Right cardiac atrium (tissue), 5 donors: ENCODE measurements at regions not wholly inside any gene's neighbourhood (a gene's known extent, or its start where the extent isn't known, plus 50 kb on each side); places are given as distances from the start of the nearest gene placed in this dataset.

Source experiments
- ATAC-seq, 2 donors: fragments of 200-7000 bp; cut with Tn5 transposase; one replicate each; pipeline versions ENCODE4 v1.8.0 to v1.9.1; 2020; ENCODE audit warnings: moderate library complexity in 2 of 2, mild to moderate bottlenecking in 1 of 2
- DNase-seq, 3 donors: peaks; one replicate each; pipeline ENCODE4 v3.0.0-alpha.2; 2020
- H3K27ac ChIP-seq: one replicate; pipeline ENCODE4 v1.5.1; 2013; ENCODE audit warnings: mild to moderate bottlenecking, low read length, control low read depth, moderate library complexity
- H3K27me3 ChIP-seq: one replicate; pipeline ENCODE4 v1.6.1; 2013; ENCODE audit not compliant: control insufficient read depth, insufficient read depth
- H3K4me1 ChIP-seq: one replicate; pipeline ENCODE4 v1.6.1; 2013; ENCODE audit warnings: low read length; ENCODE audit not compliant: control insufficient read depth, insufficient read depth
- H3K4me3 ChIP-seq: one replicate; pipeline ENCODE4 v1.5.1; 2013; ENCODE audit warnings: low read length, control low read depth
- H3K9me3 ChIP-seq: one replicate; pipeline ENCODE4 v1.6.1; 2013; ENCODE audit warnings: low read length; ENCODE audit not compliant: control insufficient read depth
- WGBS: extraction: QIAGEN DNeasy Blood & Tissue Kit; methylation state at CpG from one replicate; pipeline ENCODE4 v1.1.7; 2013; 5-methylcytosine and 5-hydroxymethylcytosine counted together
- intact Hi-C, 4 donors: fragments of 100-400 bp; cut with DNase I; formaldehyde crosslinking; loops; one replicate each; pipeline versions ENCODE4 v1.11.0 to v1.14.0; 2022 to 2023
- donor health status: healthy with polysubstance abuse.
- donor health status: DM: no; HTN: yes; CAD: no.
- donor health status: DM: no; HTN: no; CAD: no.
- donor health status: DM: no; HTN: yes; CAD: no; lungs with severe emphysema.
- donor health status: DM: yes; HTN: yes; CAD: no.

GRCh38 chr11:45091563-45092403, 54.7 kb upstream of the PRDM11 start:
- intact Hi-C loops, result no loop called here
- Histone ChIP-seq H3K4me3 (no peak overlapping the region), H3K9me3 (no peaks in the 10 kb centered on the region), H3K4me1 (peaks cover 13% of the 10 kb centered on the region), H3K27me3 (no peaks in the 10 kb centered on the region), H3K27ac (no peak overlapping the region)
- WGBS, result 56% methylated on average over 11 of the region's 11 CpGs
- ATAC-seq (peak in 1 of 2 donors; percentile 9), DNase-seq (peak in 2 of 3 donors; percentile 63 to 65)

GRCh38 chr11:45092404-45092785, 54.0 kb upstream of the PRDM11 start:
- Histone ChIP-seq H3K4me1 (peaks cover 11% of the 10 kb centered on the region), H3K27me3 (no peaks in the 10 kb centered on the region), H3K27ac (no peak overlapping the region), H3K9me3 (no peaks in the 10 kb centered on the region), H3K4me3 (no peak overlapping the region)
- DNase-seq (no peak), ATAC-seq (no peak)
- WGBS, result 77% methylated on average over 5 of the region's 5 CpGs
- intact Hi-C loops, result no loop called here

GRCh38 chr11:45092901-45093760, 53.3 kb upstream of the PRDM11 start:
- H3K4me3 ChIP-seq, result no peak overlapping the region
- no peaks in the 10 kb centered on the region for H3K27me3 ChIP-seq
- no peaks in the 10 kb centered on the region for H3K9me3 ChIP-seq
- DNase-seq (no peak), ATAC-seq (no peak)
- intact Hi-C loops, result no loop called here
- H3K27ac ChIP-seq, result no peak overlapping the region
- WGBS, result 75% methylated on average over 15 of the region's 15 CpGs
- peaks cover 11% of the 10 kb centered on the region for H3K4me1 ChIP-seq

- Histone ChIP-seq H3K4me1 (peaks cover 9% of the 10 kb centered on the region), H3K27me3 (no peaks in the 10 kb centered on the region), H3K9me3 (no peaks in the 10 kb centered on the region), H3K27ac (no peak overlapping the region), H3K4me3 (no peak overlapping the region)
- DNase-seq (no peak), ATAC-seq (no peak)
- 86% methylated on average over 8 of the region's 8 CpGs for WGBS
- intact Hi-C loops, result no loop called here
These were observed 52.5 kb upstream of the PRDM11 start for GRCh38 chr11:45093761-45094455.

GRCh38 chr11:45094958-45095690, 51.3 kb upstream of the PRDM11 start:
- no peaks in the 10 kb centered on the region for H3K4me1 ChIP-seq
- ATAC-seq (peak in 1 of 2 donors; percentile 23), DNase-seq (no peak)
- H3K4me3 ChIP-seq, result no peak overlapping the region
- H3K27ac ChIP-seq, result no peak overlapping the region
- no peaks in the 10 kb centered on the region for H3K9me3 ChIP-seq
- 78% methylated on average over 10 of the region's 10 CpGs for WGBS
- intact Hi-C loops, result no loop called here
- H3K27me3 ChIP-seq, result no peaks in the 10 kb centered on the region

GRCh38 chr11:45095691-45096010, 50.8 kb upstream of the PRDM11 start:
- Histone ChIP-seq H3K4me3 (no peak overlapping the region), H3K4me1 (no peaks in the 10 kb centered on the region), H3K9me3 (no peaks in the 10 kb centered on the region), H3K27ac (no peak overlapping the region), H3K27me3 (no peaks in the 10 kb centered on the region)
- intact Hi-C loops, result no loop called here
- 81% methylated on average over 6 of the region's 6 CpGs for WGBS
- DNase-seq, result no peak
- ATAC-seq, result no peak

- WGBS, result 67% methylated on average over 4 of the region's 4 CpGs
- H3K9me3 ChIP-seq, result no peaks in the 10 kb centered on the region
- intact Hi-C loops, result no loop called here
- ATAC-seq, result no peak
- H3K4me3 ChIP-seq, result no peak overlapping the region
- H3K27me3 ChIP-seq, result no peaks in the 10 kb centered on the region
- H3K27ac ChIP-seq, result no peak overlapping the region
- no peak for DNase-seq
- H3K4me1 ChIP-seq, result no peaks in the 10 kb centered on the region
These were observed 49.8 kb upstream of the PRDM11 start for GRCh38 chr11:45096636-45097035.
